GM12892 (cell line): ENCODE measurements at regions not wholly inside any gene's neighbourhood (a gene's known extent, or its start where the extent isn't known, plus 50 kb on each side); places are given as distances from the start of the nearest gene placed in this dataset.

Experiments used
- POLR2A ChIP-seq: IDR thresholded peaks from 2 replicates; pipeline ENCODE4 v1.6.1; 2011; ENCODE audit warnings: low read depth, low read length, control low read depth
- POLR2AphosphoS5 ChIP-seq: IDR thresholded peaks from 2 replicates; pipeline ENCODE4 v1.6.1; 2011; ENCODE audit warnings: low read depth, low read length, control low read depth
- TAF1 ChIP-seq: IDR thresholded peaks from 2 replicates; pipeline ENCODE4 v1.6.1; 2011; ENCODE audit warnings: low read depth, mild to moderate bottlenecking, control low read depth, low read length, borderline replicate concordance

GRCh38 chr10:123551259-123551658, 114.9 kb upstream of the GPR26 start:
- TF ChIP-seq TAF1 (no peak), POLR2AphosphoS5 (no peak), POLR2A (no peak)
